H9 (cell line): ENCODE measurements at regions not wholly inside any gene's neighbourhood (a gene's known extent, or its start where the extent isn't known, plus 50 kb on each side); places are given as distances from the start of the nearest gene placed in this dataset.

Experiments used
- DNase-seq: peaks from one replicate; pipeline ENCODE4 v3.0.0-alpha.2; 2017
- H2AFZ ChIP-seq: one replicate; pipeline ENCODE4 v1.6.1; 2013; ENCODE audit warnings: mild to moderate bottlenecking, low read length, control low read depth, moderate library complexity
- H2AK5ac ChIP-seq: 2 replicates; pipeline ENCODE4 v1.6.1; 2013; ENCODE audit warnings: low read length, control low read depth, mixed read lengths; ENCODE audit not compliant: insufficient read length
- H2BK120ac ChIP-seq: one replicate; pipeline ENCODE4 v1.6.1; 2013; ENCODE audit warnings: low read depth, mild to moderate bottlenecking, low read length, control low read depth, inconsistent platforms; ENCODE audit not compliant: poor library complexity, severe bottlenecking
- H2BK12ac ChIP-seq: 2 replicates; pipeline ENCODE4 v1.6.1; 2013; ENCODE audit warnings: low read length, control low read depth, mixed read lengths, low read depth; ENCODE audit not compliant: insufficient read length
- H2BK15ac ChIP-seq: 2 replicates; pipeline ENCODE4 v1.6.1; 2013; ENCODE audit warnings: low read depth, low read length, control low read depth
- H2BK20ac ChIP-seq: one replicate; pipeline ENCODE4 v1.6.1; 2013; ENCODE audit warnings: low read depth, mild to moderate bottlenecking, low read length, control low read depth, inconsistent platforms; ENCODE audit not compliant: poor library complexity, severe bottlenecking
- H2BK5ac ChIP-seq: 2 replicates; pipeline ENCODE4 v1.6.1; 2013; ENCODE audit warnings: low read length, control low read depth, mixed read lengths; ENCODE audit not compliant: insufficient read length
- H3K14ac ChIP-seq: 2 replicates; pipeline ENCODE4 v1.6.1; 2013; ENCODE audit warnings: low read length, control low read depth; ENCODE audit not compliant: insufficient read depth
- H3K18ac ChIP-seq: 2 replicates; pipeline ENCODE4 v1.6.1; 2013; ENCODE audit warnings: low read depth, mild to moderate bottlenecking, mixed read lengths, low read length, control low read depth; ENCODE audit not compliant: insufficient read length
- H3K23ac ChIP-seq: 2 replicates; pipeline ENCODE4 v1.6.1; 2013; ENCODE audit warnings: low read length, control low read depth, mixed read lengths, low read depth; ENCODE audit not compliant: insufficient read length
- H3K23me2 ChIP-seq: 2 replicates; pipeline ENCODE4 v1.6.1; 2013; ENCODE audit warnings: low read depth, mild to moderate bottlenecking, mixed read lengths, low read length, control low read depth; ENCODE audit not compliant: insufficient read length, poor library complexity, severe bottlenecking
- H3K27ac ChIP-seq: 2 replicates; pipeline ENCODE4 v1.5.1; 2013; ENCODE audit warnings: low read length, control low read depth, mixed read lengths, low read depth; ENCODE audit not compliant: insufficient read length
- H3K27me3 ChIP-seq: 2 replicates; pipeline ENCODE4 v1.6.1; 2013; ENCODE audit warnings: low read length, control low read depth, inconsistent platforms; ENCODE audit not compliant: insufficient read depth
- H3K4ac ChIP-seq: 2 replicates; pipeline ENCODE4 v1.6.1; 2013; ENCODE audit warnings: low read depth, mild to moderate bottlenecking, control low read depth, inconsistent platforms, low read length, moderate library complexity
- H3K4me1 ChIP-seq: 2 replicates; pipeline ENCODE4 v1.6.1; 2013; ENCODE audit warnings: low read length, control low read depth, inconsistent platforms; ENCODE audit not compliant: insufficient read depth
- H3K4me2 ChIP-seq: 2 replicates; pipeline ENCODE4 v1.6.1; 2013; ENCODE audit warnings: low read length, control low read depth, mixed read lengths; ENCODE audit not compliant: insufficient read length, insufficient read depth
- H3K56ac ChIP-seq: 2 replicates; pipeline ENCODE4 v1.6.1; 2013; ENCODE audit warnings: low read depth, mild to moderate bottlenecking, mixed read lengths, low read length, control low read depth; ENCODE audit not compliant: insufficient read length
- H3K79me1 ChIP-seq: 2 replicates; pipeline ENCODE4 v1.6.1; 2013; ENCODE audit warnings: low read depth, mild to moderate bottlenecking, moderate library complexity, low read length, control low read depth, inconsistent platforms; ENCODE audit not compliant: insufficient read depth, poor library complexity, severe bottlenecking
- H3K79me2 ChIP-seq: 2 replicates; pipeline ENCODE4 v1.6.1; 2013; ENCODE audit warnings: low read length, control low read depth, inconsistent platforms; ENCODE audit not compliant: insufficient read depth
- H3K9ac ChIP-seq: 2 replicates; pipeline ENCODE4 v1.6.1; 2013; ENCODE audit warnings: low read length, control low read depth, mixed read lengths; ENCODE audit not compliant: insufficient read length; ENCODE audit errors: extremely low read depth
- H3K9me3 ChIP-seq: one replicate; pipeline ENCODE4 v1.6.1; 2013; ENCODE audit warnings: low read depth, low read length, inconsistent platforms; ENCODE audit not compliant: control insufficient read depth
- H3T11ph ChIP-seq: one replicate; pipeline ENCODE4 v1.6.1; 2013; ENCODE audit warnings: mild to moderate bottlenecking, low read length, control low read depth, inconsistent platforms
- H4K20me1 ChIP-seq: one replicate; pipeline ENCODE4 v1.6.1; 2013; ENCODE audit not compliant: control insufficient read depth, insufficient read length, insufficient read depth
- H4K5ac ChIP-seq: 2 replicates; pipeline ENCODE4 v1.6.1; 2013; ENCODE audit warnings: low read depth, mild to moderate bottlenecking, mixed read lengths, low read length, control low read depth; ENCODE audit not compliant: insufficient read length
- H4K8ac ChIP-seq: replicated peaks from 2 replicates; pipeline ENCODE4 v1.6.1; 2013; ENCODE audit warnings: low read length, control low read depth, mixed read lengths, low read depth; ENCODE audit not compliant: insufficient read length
- H4K91ac ChIP-seq: 2 replicates; pipeline ENCODE4 v1.6.1; 2013; ENCODE audit warnings: low read depth, mild to moderate bottlenecking, moderate library complexity, mixed read lengths, low read length, control low read depth; ENCODE audit not compliant: insufficient read length
- H3K27ac Mint-ChIP-seq, 3 experiments: 2 replicates in 2 of 3; 3 replicates in 1 of 3; pipeline ENCODE4 v1.8.0; 2020 to 2021; ENCODE audit warnings: mixed read lengths in 3 of 3, mild to moderate bottlenecking in 1 of 3, moderate library complexity in 1 of 3
- H3K27me3 Mint-ChIP-seq: 2 replicates; pipeline ENCODE4 v1.8.0; 2021; ENCODE audit warnings: low read depth, mild to moderate bottlenecking, moderate library complexity, mixed read lengths
- H3K36me3 Mint-ChIP-seq, 3 experiments: 2 replicates in 2 of 3; 3 replicates in 1 of 3; pipeline ENCODE4 v1.8.0; 2020 to 2021; ENCODE audit warnings: low read depth in 3 of 3, mixed read lengths in 3 of 3; ENCODE audit not compliant: insufficient read depth in 1 of 3
- H3K4me1 Mint-ChIP-seq, 2 experiments: 2 replicates each; pipeline ENCODE4 v1.8.0; 2020; ENCODE audit warnings: mixed read lengths in 2 of 2
- H3K4me3 Mint-ChIP-seq, 2 experiments: 2 replicates in 1 of 2; 3 replicates in 1 of 2; pipeline ENCODE4 v1.8.0; 2020 to 2021; ENCODE audit warnings: mild to moderate bottlenecking in 2 of 2, mixed read lengths in 2 of 2, moderate library complexity in 1 of 2
- H3K9me3 Mint-ChIP-seq, 2 experiments: 2 replicates in 1 of 2; 3 replicates in 1 of 2; pipeline ENCODE4 v1.8.0; 2020; ENCODE audit warnings: mild to moderate bottlenecking in 2 of 2, mixed read lengths in 2 of 2, moderate library complexity in 1 of 2
- CTCF ChIP-seq: fragments of 200-600 bp; sonication (generic); conservative IDR thresholded peaks from 3 replicates; pipeline ENCODE4 v1.8.0; 2021; ENCODE audit warnings: antibody characterized with exemption, mild to moderate bottlenecking
- WGBS: extraction: QIAGEN DNeasy Blood & Tissue Kit; methylation state at CpG from one replicate; pipeline ENCODE4 v1.1.7; 2013; ENCODE audit warnings: missing lambda C conversion rate, low lambda C conversion rate, mixed read lengths; ENCODE audit not compliant: insufficient read length; ENCODE audit errors: extremely low coverage; 5-methylcytosine and 5-hydroxymethylcytosine counted together

DNA sequence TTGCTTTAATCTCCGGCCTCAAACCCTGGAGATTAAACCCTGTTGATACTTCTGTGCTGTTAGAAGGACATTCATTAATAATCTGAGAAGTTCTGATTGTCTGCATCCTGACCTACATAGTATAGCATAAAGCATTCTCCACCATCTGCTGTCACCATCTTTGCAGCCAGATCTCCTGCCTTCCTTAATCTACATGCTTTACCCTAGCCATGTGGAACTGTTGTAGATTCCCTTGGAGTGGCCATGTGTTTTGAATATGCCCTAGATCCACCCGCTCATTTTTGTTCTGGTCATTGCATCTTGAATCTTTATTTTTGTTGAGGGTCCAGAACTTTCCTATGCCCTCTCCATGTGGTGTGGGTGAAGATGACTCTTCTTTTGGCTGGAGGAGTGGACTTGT, 110.3 kb downstream of the OXSM start:
- no CpG with 5 or more reads among the region's 2 CpGs for WGBS
- Histone ChIP-seq H2BK15ac (no peak overlapping the region), H4K91ac (no peak overlapping the region), H3K4me1 (no peaks in the 10 kb centered on the region), H2BK120ac (no peak overlapping the region), H3K56ac (no peak overlapping the region), H3K79me1 (no peaks in the 10 kb centered on the region), H3K18ac (no peak overlapping the region), H3K23me2 (no peaks in the 10 kb centered on the region), H3K14ac (no peak overlapping the region), H2BK12ac (no peak overlapping the region), H2BK5ac (no peak overlapping the region), H3K9ac (no peak overlapping the region), H3K4ac (no peak overlapping the region), H3K27ac (no peak overlapping the region), H3K23ac (no peak overlapping the region), H3K27me3 (no peaks in the 10 kb centered on the region), H3K79me2 (no peaks in the 10 kb centered on the region), H3T11ph (no peak overlapping the region), H2AFZ (no peak overlapping the region), H4K5ac (no peak overlapping the region), H4K8ac (no peak overlapping the region), H4K20me1 (no peaks in the 10 kb centered on the region), H3K9me3 (no peaks in the 10 kb centered on the region), H2AK5ac (no peak overlapping the region), H3K4me2 (no peak overlapping the region), H2BK20ac (no peak overlapping the region)
- Mint-ChIP-seq H3K9me3 (no peaks in the 10 kb centered on the region; a peak in 1 of 5 replicates), H3K27me3 (no peaks in the 10 kb centered on the region), H3K4me3 (no peak overlapping the region), H3K27ac (no peak overlapping the region), H3K36me3 (no peaks in the 10 kb centered on the region), H3K4me1 (peaks cover 11 to 22% of the 10 kb centered on the region in 2 experiments)
- DNase-seq, result no peak
- TF ChIP-seq CTCF, result no peak
